ENCODE measurements at regions not wholly inside any gene's neighbourhood (a gene's known extent, or its start where the extent isn't known, plus 50 kb on each side); places are given as distances from the start of the nearest gene placed in this dataset.
"Not testable (repeated sequence)": the region's sequence is repeated elsewhere in the genome, so short reads cannot be mapped to it uniquely, and the experiment has no call there.

DNA sequence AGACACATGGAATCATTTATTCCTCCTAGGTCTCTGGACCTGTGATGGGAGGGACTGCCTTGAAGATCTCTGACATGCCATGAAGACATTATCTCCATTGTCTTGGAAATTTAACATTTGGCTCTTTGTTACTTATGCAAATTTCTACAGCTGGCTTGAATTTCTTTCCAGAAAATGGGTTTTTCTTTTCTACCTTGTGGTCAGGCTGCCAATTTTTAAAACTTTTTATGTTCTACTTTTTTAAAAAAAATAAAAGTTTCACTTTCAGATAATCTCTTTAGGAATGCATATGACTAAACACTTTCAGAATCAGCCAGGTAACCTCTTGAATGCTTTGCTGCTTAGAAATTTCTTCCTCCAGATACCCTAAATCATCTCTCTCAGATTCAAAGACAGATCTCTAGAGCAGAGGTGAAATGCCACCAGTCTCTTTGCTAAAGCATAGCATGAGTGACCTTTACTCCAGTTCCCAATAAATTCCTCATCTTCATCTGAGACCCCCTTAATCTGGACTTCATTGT is 209.6 kb downstream of the RPRM start:
- TF ChIP-seq, protein P1, sequence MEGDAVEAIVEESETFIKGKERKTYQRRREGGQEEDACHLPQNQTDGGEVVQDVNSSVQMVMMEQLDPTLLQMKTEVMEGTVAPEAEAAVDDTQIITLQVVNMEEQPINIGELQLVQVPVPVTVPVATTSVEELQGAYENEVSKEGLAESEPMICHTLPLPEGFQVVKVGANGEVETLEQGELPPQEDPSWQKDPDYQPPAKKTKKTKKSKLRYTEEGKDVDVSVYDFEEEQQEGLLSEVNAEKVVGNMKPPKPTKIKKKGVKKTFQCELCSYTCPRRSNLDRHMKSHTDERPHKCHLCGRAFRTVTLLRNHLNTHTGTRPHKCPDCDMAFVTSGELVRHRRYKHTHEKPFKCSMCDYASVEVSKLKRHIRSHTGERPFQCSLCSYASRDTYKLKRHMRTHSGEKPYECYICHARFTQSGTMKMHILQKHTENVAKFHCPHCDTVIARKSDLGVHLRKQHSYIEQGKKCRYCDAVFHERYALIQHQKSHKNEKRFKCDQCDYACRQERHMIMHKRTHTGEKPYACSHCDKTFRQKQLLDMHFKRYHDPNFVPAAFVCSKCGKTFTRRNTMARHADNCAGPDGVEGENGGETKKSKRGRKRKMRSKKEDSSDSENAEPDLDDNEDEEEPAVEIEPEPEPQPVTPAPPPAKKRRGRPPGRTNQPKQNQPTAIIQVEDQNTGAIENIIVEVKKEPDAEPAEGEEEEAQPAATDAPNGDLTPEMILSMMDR (IDR thresholded peaks at IDR 0.05), result no peak
- TF ChIP-seq POLR2A (IDR thresholded peaks at IDR 0.05), result no peak
- Histone ChIP-seq H3K36me3 (no peaks in the 10 kb centered on the region), H3K4me1 (no peaks in the 10 kb centered on the region), H3K27ac (no peak overlapping the region), H3K9me3 (no peaks in the 10 kb centered on the region), H3K4me3 (no peak overlapping the region), H3K27me3 (no peaks in the 10 kb centered on the region)
- no peak for DNase-seq

DNA sequence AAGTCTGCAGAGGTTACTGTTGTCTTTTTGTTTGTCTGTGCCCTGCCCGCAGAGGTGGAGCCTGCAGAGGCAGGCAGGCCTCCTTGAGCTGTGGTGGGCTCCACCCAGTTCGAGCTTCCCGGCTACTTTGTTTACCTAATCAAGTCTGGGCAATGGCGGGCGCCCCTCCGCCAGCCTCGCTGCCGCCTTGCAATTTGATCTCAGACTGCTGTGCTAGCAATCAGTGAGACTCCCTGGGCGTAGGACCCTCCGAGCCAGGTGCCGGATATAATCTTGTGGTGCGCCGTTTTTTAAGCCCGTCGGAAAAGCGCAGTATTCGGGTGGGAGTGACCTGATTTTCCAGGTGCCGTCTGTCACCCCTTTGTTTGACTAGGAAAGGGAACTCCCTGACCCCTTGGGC is 221.7 kb downstream of the RPRM start:
- H3K9me3 ChIP-seq, H3K4me1 ChIP-seq, H3K27ac ChIP-seq, H3K36me3 ChIP-seq, H3K4me3 ChIP-seq, DNase-seq, H3K27me3 ChIP-seq: not testable (repeated sequence)

DNA sequence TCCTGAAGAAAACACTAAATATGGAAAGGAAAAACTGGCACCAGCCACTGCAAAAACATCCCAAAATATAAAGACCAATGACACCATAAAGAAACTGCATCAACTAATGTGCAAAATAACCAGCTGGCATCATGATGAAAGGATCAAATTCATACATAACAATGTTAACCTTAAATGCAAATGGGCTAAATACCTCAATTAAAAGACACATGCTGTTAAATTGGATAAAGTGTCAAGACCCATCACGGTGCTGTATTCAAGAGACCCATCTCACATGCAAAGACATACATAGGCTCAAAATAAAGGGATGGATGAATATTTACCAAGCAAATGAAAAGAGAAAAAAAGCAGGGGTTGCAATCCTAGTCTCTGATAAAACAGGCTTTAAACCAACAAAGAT is 231.9 kb downstream of the RPRM start:
- H3K4me1 ChIP-seq, H3K27me3 ChIP-seq, H3K36me3 ChIP-seq, H3K9me3 ChIP-seq, H3K4me3 ChIP-seq, H3K27ac ChIP-seq, DNase-seq: not testable (repeated sequence)

DNA sequence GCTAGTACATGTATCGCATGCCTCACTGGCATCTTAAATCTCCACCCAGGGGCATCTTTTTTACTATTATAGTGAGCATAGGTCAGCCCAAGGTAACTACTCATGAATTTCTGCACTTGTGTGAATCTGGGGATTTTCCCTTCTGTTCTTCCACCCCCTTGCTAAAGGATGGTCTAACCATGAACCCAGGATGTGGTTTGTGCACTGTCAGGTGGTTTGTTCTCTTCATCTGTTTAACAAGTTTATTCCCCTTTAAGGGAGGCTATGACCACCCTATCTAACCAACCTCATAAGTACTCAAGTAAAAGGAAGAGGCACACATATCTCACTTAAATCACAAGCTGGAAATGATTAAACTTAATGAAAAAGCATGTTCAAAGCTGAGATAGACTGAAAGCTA is 243.0 kb downstream of the RPRM start:
- H3K27ac ChIP-seq, result no peak overlapping the region
- no peak for DNase-seq
- H3K4me3 ChIP-seq, result no peak overlapping the region
- H3K9me3 ChIP-seq, result no peaks in the 10 kb centered on the region
- no peaks in the 10 kb centered on the region for H3K36me3 ChIP-seq
- TF ChIP-seq, protein P1 (IDR thresholded peaks at IDR 0.05), result no peak
- TF ChIP-seq POLR2A (IDR thresholded peaks at IDR 0.05), result no peak
- no peaks in the 10 kb centered on the region for H3K4me1 ChIP-seq
- H3K27me3 ChIP-seq, result no peaks in the 10 kb centered on the region

DNA sequence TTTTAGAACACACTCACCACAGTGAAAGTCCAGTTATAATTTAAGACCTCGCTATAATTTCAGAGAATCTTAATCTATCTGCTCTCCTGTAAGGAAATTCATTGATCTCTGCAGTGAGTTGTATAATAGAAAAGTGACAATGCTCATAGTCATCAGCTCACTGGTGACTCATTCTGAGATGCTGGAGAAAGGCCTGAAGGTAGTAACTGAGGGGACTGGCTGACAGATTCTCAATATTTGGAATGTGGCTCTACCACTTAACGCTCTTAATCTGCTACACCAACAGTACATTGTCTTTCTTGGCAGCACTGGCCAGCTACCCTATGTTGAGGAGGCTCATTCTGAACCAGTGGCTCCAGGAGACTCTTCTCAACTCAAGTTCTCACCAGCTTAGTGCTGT is 246.1 kb downstream of the RPRM start:
- H3K4me1 ChIP-seq, result no peaks in the 10 kb centered on the region
- no peaks in the 10 kb centered on the region for H3K36me3 ChIP-seq
- H3K9me3 ChIP-seq, result no peaks in the 10 kb centered on the region
- H3K4me3 ChIP-seq, result no peak overlapping the region
- no peak overlapping the region for H3K27ac ChIP-seq
- no peak for DNase-seq
- no peaks in the 10 kb centered on the region for H3K27me3 ChIP-seq
- TF ChIP-seq, protein P1 (IDR thresholded peaks at IDR 0.05), result no peak
- TF ChIP-seq POLR2A (IDR thresholded peaks at IDR 0.05), result no peak

DNA sequence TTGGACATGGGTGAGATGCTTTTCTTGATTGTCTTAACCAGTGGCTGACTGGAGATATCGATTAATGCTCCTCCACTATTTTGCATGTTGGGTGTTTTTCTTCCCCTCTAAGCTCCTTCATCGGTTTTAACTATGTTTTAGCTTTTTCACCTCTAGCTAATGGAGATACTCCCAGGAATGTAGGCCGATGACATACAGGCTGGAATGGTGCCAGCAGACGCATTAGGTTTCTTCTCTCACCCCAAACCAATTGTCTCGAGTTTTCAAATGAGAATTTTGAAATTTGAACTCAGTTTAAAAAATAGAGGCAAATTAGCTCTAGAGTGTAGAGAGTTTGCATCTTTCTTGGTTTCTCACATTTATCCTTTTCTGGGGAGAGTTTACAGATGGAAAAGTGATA is 247.6 kb downstream of the RPRM start:
- no peaks in the 10 kb centered on the region for H3K4me1 ChIP-seq
- H3K27me3 ChIP-seq, result no peaks in the 10 kb centered on the region
- H3K36me3 ChIP-seq, result no peaks in the 10 kb centered on the region
- no peak overlapping the region for H3K4me3 ChIP-seq
- H3K27ac ChIP-seq, result no peak overlapping the region
- H3K9me3 ChIP-seq, result no peaks in the 10 kb centered on the region
- TF ChIP-seq POLR2A (IDR thresholded peaks at IDR 0.05), result no peak
- TF ChIP-seq, protein P1 (IDR thresholded peaks at IDR 0.05), result no peak
- DNase-seq, result no peak

DNA sequence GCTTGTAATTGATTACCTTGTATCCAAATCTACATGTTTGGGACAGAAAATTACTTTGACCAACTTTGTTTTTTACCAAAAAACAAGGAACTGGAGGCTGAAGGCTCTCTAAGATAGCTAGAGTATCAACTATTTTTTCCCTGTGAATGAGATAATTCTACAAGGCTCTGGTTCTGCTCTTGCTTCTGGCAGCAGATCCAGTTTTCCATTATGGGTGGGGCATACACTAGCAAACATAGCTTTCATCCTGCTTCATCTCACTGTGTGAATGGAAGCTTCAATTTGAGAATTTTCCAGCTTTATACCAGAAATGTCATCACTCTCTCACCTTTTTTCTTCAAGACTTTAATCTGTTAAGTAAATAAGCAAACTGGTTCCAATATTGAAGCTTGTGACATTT is 249.7 kb downstream of the RPRM start:
- H3K36me3 ChIP-seq, result no peaks in the 10 kb centered on the region
- no peaks in the 10 kb centered on the region for H3K27me3 ChIP-seq
- TF ChIP-seq, protein P1 (IDR thresholded peaks at IDR 0.05), result no peak
- TF ChIP-seq POLR2A (IDR thresholded peaks at IDR 0.05), result no peak
- H3K9me3 ChIP-seq, result no peaks in the 10 kb centered on the region
- no peaks in the 10 kb centered on the region for H3K4me1 ChIP-seq
- no peak overlapping the region for H3K4me3 ChIP-seq
- H3K27ac ChIP-seq, result no peak overlapping the region
- DNase-seq, result no peak

Data from Peyer's patch (tissue), 4 donors.